CD14-positive monocyte (primary cell): ENCODE measurements at regions not wholly inside any gene's neighbourhood (a gene's known extent, or its start where the extent isn't known, plus 50 kb on each side); places are given as distances from the start of the nearest gene placed in this dataset.

Experiments
- DNase-seq, 3 donors: peaks; one replicate each; pipeline ENCODE4 v3.0.0-alpha.2; 2011 to 2022
- H2AFZ ChIP-seq: 2 replicates; pipeline ENCODE4 v1.6.0; 2012; ENCODE audit warnings: mild to moderate bottlenecking, low read depth, low read length, inconsistent platforms; ENCODE audit not compliant: insufficient read depth, poor library complexity, severe bottlenecking
- H3K27ac ChIP-seq, 2 donors: 1 replicate in 1 of 2; 2 replicates in 1 of 2; pipeline ENCODE4 v1.5.1; 2012 to 2013; ENCODE audit warnings: low read length in 2 of 2, control low read depth in 1 of 2, inconsistent platforms in 1 of 2, low read depth in 1 of 2, mild to moderate bottlenecking in 1 of 2
- H3K27me3 ChIP-seq, 2 donors: one replicate each; pipeline versions ENCODE4 v1.6.0 to v1.6.1; 2011 to 2013; ENCODE audit warnings: low read length in 2 of 2; ENCODE audit not compliant: control insufficient read depth in 2 of 2, insufficient read depth in 2 of 2
- H3K36me3 ChIP-seq, 2 donors: replicated peaks in 1 of 2; 1 replicate in 1 of 2; 2 replicates in 1 of 2; pipeline versions ENCODE4 v1.5.1 to v1.6.1; 2012 to 2013; ENCODE audit warnings: low read length in 2 of 2, control low read depth in 1 of 2, inconsistent platforms in 1 of 2, mild to moderate bottlenecking in 1 of 2; ENCODE audit not compliant: insufficient read depth in 2 of 2, control insufficient read depth in 1 of 2
- H3K4me1 ChIP-seq, 2 donors: 1 replicate in 1 of 2; 2 replicates in 1 of 2; pipeline versions ENCODE4 v1.5.1 to v1.6.1; 2012 to 2013; ENCODE audit warnings: low read length in 2 of 2, control low read depth in 1 of 2, inconsistent platforms in 1 of 2, mild to moderate bottlenecking in 1 of 2, moderate library complexity in 1 of 2; ENCODE audit not compliant: insufficient read depth in 2 of 2, control insufficient read depth in 1 of 2
- H3K4me2 ChIP-seq: replicated peaks from 2 replicates; pipeline ENCODE3; 2012; ENCODE audit warnings: low read length, moderate library complexity, mild to moderate bottlenecking; ENCODE audit not compliant: poor library complexity, severe bottlenecking; ENCODE audit errors: extremely low read depth
- H3K4me3 ChIP-seq, 3 experiments: fragments of 200-600 bp in 1 of 3; sonication (generic) in 1 of 3; replicated peaks in 1 of 3; 1 replicate in 2 of 3; 2 replicates in 1 of 3; pipeline ENCODE4 v1.5.1; 2011 to 2013; ENCODE audit warnings: low read length in 3 of 3, mild to moderate bottlenecking in 3 of 3, control low read depth in 2 of 3, low read depth in 2 of 3, inconsistent platforms in 1 of 3, moderate library complexity in 1 of 3
- H3K79me2 ChIP-seq: 2 replicates; pipeline ENCODE4 v1.6.0; 2012; ENCODE audit warnings: mild to moderate bottlenecking, control low read depth, inconsistent platforms, low read length, moderate library complexity; ENCODE audit not compliant: insufficient read depth
- H3K9ac ChIP-seq: 2 replicates; pipeline ENCODE4 v1.6.0; 2017; ENCODE audit warnings: low read length, mild to moderate bottlenecking; ENCODE audit not compliant: insufficient read depth, poor library complexity, severe bottlenecking
- H3K9me3 ChIP-seq, 2 donors: replicated peaks in 1 of 2; 1 replicate in 1 of 2; 2 replicates in 1 of 2; pipeline versions ENCODE4 v1.5.1 to v1.6.1; 2012 to 2013; ENCODE audit warnings: low read length in 2 of 2, control low read depth in 1 of 2; ENCODE audit not compliant: control insufficient read depth in 1 of 2, insufficient read depth in 1 of 2
- H4K20me1 ChIP-seq: 2 replicates; pipeline ENCODE4 v1.6.0; 2012; ENCODE audit warnings: mild to moderate bottlenecking, low read length, control low read depth, moderate library complexity; ENCODE audit not compliant: insufficient read depth
- H3K27ac Mint-ChIP-seq, 7 donors: one replicate each; pipeline ENCODE4 v1.8.0; 2020; ENCODE audit warnings: mild to moderate bottlenecking in 7 of 7, mixed read lengths in 7 of 7, moderate library complexity in 6 of 7, inconsistent platforms in 2 of 7
- H3K27me3 Mint-ChIP-seq, 3 donors: one replicate each; pipeline ENCODE4 v1.8.0; 2021 to 2022; ENCODE audit warnings: low read depth in 3 of 3, mild to moderate bottlenecking in 3 of 3, mixed read lengths in 3 of 3, moderate library complexity in 3 of 3, inconsistent platforms in 1 of 3
- H3K36me3 Mint-ChIP-seq, 2 donors: one replicate each; pipeline ENCODE4 v1.8.0; 2020; ENCODE audit warnings: mixed read lengths in 2 of 2, inconsistent platforms in 1 of 2, mild to moderate bottlenecking in 1 of 2
- H3K4me1 Mint-ChIP-seq: one replicate; pipeline ENCODE4 v1.8.0; 2020; ENCODE audit warnings: mild to moderate bottlenecking, mixed read lengths
- H3K4me3 Mint-ChIP-seq, 2 donors: one replicate each; pipeline ENCODE4 v1.8.0; 2020; ENCODE audit warnings: mild to moderate bottlenecking in 2 of 2, mixed read lengths in 2 of 2, moderate library complexity in 1 of 2
- H3K9me3 Mint-ChIP-seq, 7 donors: one replicate each; pipeline ENCODE4 v1.8.0; 2020 to 2022; ENCODE audit warnings: mixed read lengths in 7 of 7, mild to moderate bottlenecking in 6 of 7, moderate library complexity in 6 of 7, inconsistent platforms in 2 of 7
- WGBS: methylation state at CpG from one replicate; pipeline ENCODE4 v1.1.5; 2013; ENCODE audit warnings: missing lambda C conversion rate; ENCODE audit not compliant: insufficient coverage; 5-methylcytosine and 5-hydroxymethylcytosine counted together
- intact Hi-C, 2 donors: fragments of 100-400 bp; cut with micrococcal nuclease; formaldehyde crosslinking; loops; one replicate each; pipeline versions ENCODE4 v1.15.0 to v1.15.1; 2023
- TF ChIP-seq, protein P1 (sequence below): fragments of 200-600 bp; IDR thresholded peaks from one replicate; pipeline ENCODE4 v1.8.0; 2022; ENCODE audit warnings: antibody characterized with exemption, mild to moderate bottlenecking

- H3K36me3 Mint-ChIP-seq = no peaks in the 10 kb centered on the region
- H3K4me1 Mint-ChIP-seq = peaks cover 3% of the 10 kb centered on the region
- H3K27me3 Mint-ChIP-seq = no peaks in the 10 kb centered on the region
- Histone ChIP-seq H3K9me3 (no peaks in the 10 kb centered on the region), H3K4me1 (no peaks in the 10 kb centered on the region), H3K27me3 (no peaks in the 10 kb centered on the region), H3K4me2 (no peak overlapping the region), H3K79me2 (no peaks in the 10 kb centered on the region), H3K36me3 (no peaks in the 10 kb centered on the region), H4K20me1 (no peaks in the 10 kb centered on the region), H2AFZ (no peak overlapping the region), H3K9ac (no peak overlapping the region), H3K4me3 (no peak overlapping the region), H3K27ac (no peak overlapping the region)
- no peak overlapping the region for H3K4me3 Mint-ChIP-seq
- intact Hi-C loops = no loop called here
- no peak for DNase-seq
- TF ChIP-seq, protein P1, sequence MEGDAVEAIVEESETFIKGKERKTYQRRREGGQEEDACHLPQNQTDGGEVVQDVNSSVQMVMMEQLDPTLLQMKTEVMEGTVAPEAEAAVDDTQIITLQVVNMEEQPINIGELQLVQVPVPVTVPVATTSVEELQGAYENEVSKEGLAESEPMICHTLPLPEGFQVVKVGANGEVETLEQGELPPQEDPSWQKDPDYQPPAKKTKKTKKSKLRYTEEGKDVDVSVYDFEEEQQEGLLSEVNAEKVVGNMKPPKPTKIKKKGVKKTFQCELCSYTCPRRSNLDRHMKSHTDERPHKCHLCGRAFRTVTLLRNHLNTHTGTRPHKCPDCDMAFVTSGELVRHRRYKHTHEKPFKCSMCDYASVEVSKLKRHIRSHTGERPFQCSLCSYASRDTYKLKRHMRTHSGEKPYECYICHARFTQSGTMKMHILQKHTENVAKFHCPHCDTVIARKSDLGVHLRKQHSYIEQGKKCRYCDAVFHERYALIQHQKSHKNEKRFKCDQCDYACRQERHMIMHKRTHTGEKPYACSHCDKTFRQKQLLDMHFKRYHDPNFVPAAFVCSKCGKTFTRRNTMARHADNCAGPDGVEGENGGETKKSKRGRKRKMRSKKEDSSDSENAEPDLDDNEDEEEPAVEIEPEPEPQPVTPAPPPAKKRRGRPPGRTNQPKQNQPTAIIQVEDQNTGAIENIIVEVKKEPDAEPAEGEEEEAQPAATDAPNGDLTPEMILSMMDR = no peak
- no peak overlapping the region for H3K27ac Mint-ChIP-seq
- no peaks in the 10 kb centered on the region for H3K9me3 Mint-ChIP-seq
- WGBS = 83% methylated on average over 2 of the region's 4 CpGs
Measured at GRCh38 chr2:16279201-16279570, 338.8 kb downstream of the MYCN start.

DNA sequence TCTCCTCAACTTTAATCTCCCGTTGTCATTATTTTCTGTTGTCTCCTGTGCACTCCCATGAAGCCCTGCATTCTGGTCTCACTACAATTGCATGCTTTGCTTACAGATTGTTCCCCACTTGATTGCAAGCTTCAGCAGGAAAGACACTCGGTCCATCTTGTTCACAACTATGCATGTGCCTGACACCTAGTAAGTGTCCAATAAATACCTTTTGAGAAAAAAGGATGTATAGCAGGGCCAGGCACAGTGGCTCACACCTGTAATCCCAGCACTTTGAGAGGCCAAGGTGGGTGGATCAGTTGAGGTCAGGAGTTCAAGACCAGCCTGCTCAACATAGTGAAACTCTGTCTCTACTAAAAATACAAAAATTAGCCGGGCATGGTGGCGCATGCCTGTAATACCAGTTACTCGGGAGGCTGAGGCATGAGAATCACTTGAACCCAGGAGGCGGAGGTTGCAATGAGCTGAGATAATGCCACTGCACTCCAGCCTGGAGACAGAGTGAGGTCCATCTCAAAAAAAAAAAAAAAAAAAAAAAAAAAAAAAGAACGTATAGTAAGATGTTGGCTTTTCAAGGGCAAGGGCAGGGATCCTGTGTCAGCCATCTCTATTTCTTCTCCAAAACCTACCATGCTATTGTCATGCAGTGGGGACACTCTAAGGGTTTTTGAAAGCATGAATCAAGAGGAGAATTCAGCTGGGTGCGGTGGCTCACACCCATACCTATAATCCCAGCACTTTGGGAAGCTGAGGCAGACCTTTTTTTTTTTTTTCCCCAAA lies 338.3 kb downstream of the MYCN start:
- 96% methylated on average over 4 of the region's 8 CpGs for WGBS
- no peaks in the 10 kb centered on the region for H3K27me3 ChIP-seq
- no peaks in the 10 kb centered on the region for H3K9me3 ChIP-seq
- Mint-ChIP-seq H3K36me3 (no peaks in the 10 kb centered on the region), H3K4me3 (no peak overlapping the region), H3K27me3 (no peaks in the 10 kb centered on the region), H3K9me3 (no peaks in the 10 kb centered on the region), H3K4me1 (peaks cover 3% of the 10 kb centered on the region), H3K27ac (no peak overlapping the region)
- H3K4me3 ChIP-seq = no peak overlapping the region
- no peaks in the 10 kb centered on the region for H4K20me1 ChIP-seq
- H3K9ac ChIP-seq = no peak overlapping the region
- no peaks in the 10 kb centered on the region for H3K4me1 ChIP-seq
- no peaks in the 10 kb centered on the region for H3K36me3 ChIP-seq
- intact Hi-C loops = no loop called here
- no peaks in the 10 kb centered on the region for H3K79me2 ChIP-seq
- H3K27ac ChIP-seq = no peak overlapping the region
- no peak for DNase-seq
- no peak overlapping the region for H2AFZ ChIP-seq
- no peak overlapping the region for H3K4me2 ChIP-seq
- TF ChIP-seq, protein P1 = no peak
